Tibial nerve (tissue), 4 donors: ENCODE measurements at regions not wholly inside any gene's neighbourhood (a gene's known extent, or its start where the extent isn't known, plus 50 kb on each side); places are given as distances from the start of the nearest gene placed in this dataset.
"Not testable (repeated sequence)": the region's sequence is repeated elsewhere in the genome, so short reads cannot be mapped to it uniquely, and the experiment has no call there.

Experiments used
- DNase-seq, 2 donors: peaks; one replicate each; pipeline ENCODE4 v3.0.0-alpha.2; 2019; ENCODE audit warnings: low spot score in 2 of 2
- H3K27ac ChIP-seq, 4 donors: fragments of 200-600 bp; sonication (generic) in 3 of 4; one replicate each; pipeline ENCODE4 v1.5.1; 2017 to 2019; ENCODE audit warnings: mild to moderate bottlenecking in 1 of 4
- H3K27me3 ChIP-seq, 2 donors: fragments of 200-600 bp; sonication (generic) in 1 of 2; one replicate each; pipeline versions ENCODE4 v1.5.1 to v1.6.0; 2017 to 2019
- H3K36me3 ChIP-seq, 3 donors: fragments of 200-600 bp; sonication (generic); one replicate each; pipeline ENCODE4 v1.5.1; 2018 to 2019
- H3K4me1 ChIP-seq, 4 donors: fragments of 200-600 bp; sonication (generic) in 3 of 4; one replicate each; pipeline ENCODE4 v1.5.1; 2017 to 2019
- H3K4me3 ChIP-seq, 4 donors: fragments of 200-600 bp; sonication (generic) in 3 of 4; one replicate each; pipeline ENCODE4 v1.5.1; 2017 to 2019; ENCODE audit warnings: mild to moderate bottlenecking in 1 of 4, moderate library complexity in 1 of 4
- H3K9me3 ChIP-seq, 4 donors: fragments of 200-600 bp; sonication (generic) in 3 of 4; one replicate each; pipeline ENCODE4 v1.5.1; 2017 to 2019
- CTCF ChIP-seq, 5 experiments: fragments of 200-600 bp in 3 of 5; fragments of 450-650 bp in 2 of 5; sonication (generic) in 3 of 5; IDR thresholded peaks; one replicate each; pipeline ENCODE4 v1.5.1; 2016 to 2019; ENCODE audit warnings: antibody characterized with exemption in 5 of 5, mild to moderate bottlenecking in 3 of 5, moderate library complexity in 2 of 5
- EP300 ChIP-seq, 2 donors: sonication (generic); formaldehyde crosslinking; IDR thresholded peaks; one replicate each; pipeline ENCODE4 v1.6.1; 2017; ENCODE audit warnings: antibody characterized with exemption in 2 of 2, mild to moderate bottlenecking in 1 of 2
- POLR2A ChIP-seq, 2 donors: fragments of 450-650 bp; IDR thresholded peaks; one replicate each; pipeline ENCODE4 v1.6.1; 2017; ENCODE audit warnings: antibody characterized with exemption in 2 of 2, mild to moderate bottlenecking in 2 of 2, moderate library complexity in 2 of 2
- WGBS, 2 donors: methylation state at CpG; one replicate each; pipeline ENCODE4 v1.1.5; 2018; 5-methylcytosine and 5-hydroxymethylcytosine counted together

- no peaks in the 10 kb centered on the region for H3K36me3 ChIP-seq
- no peaks in the 10 kb centered on the region for H3K9me3 ChIP-seq
- no peaks in the 10 kb centered on the region for H3K4me1 ChIP-seq
- no peaks in the 10 kb centered on the region for H3K27me3 ChIP-seq
- no peak for DNase-seq
- 63 to 71% methylated on average over 2 of the region's 2 CpGs for WGBS, 2 donors
- no peak overlapping the region for H3K4me3 ChIP-seq
- no peak overlapping the region for H3K27ac ChIP-seq
- TF ChIP-seq CTCF (IDR thresholded peaks at IDR 0.05) (no peak), POLR2A (IDR thresholded peaks at IDR 0.05) (no peak), EP300 (IDR thresholded peaks at IDR 0.05) (no peak)
These were observed 310.4 kb downstream of the ZNF674 start for GRCh38 chrX:46234775-46235174.

- no peak for DNase-seq
- no peak overlapping the region for H3K4me3 ChIP-seq
- TF ChIP-seq POLR2A (IDR thresholded peaks at IDR 0.05) = no peak
- TF ChIP-seq EP300 (IDR thresholded peaks at IDR 0.05) = no peak
- no peak for TF ChIP-seq CTCF (IDR thresholded peaks at IDR 0.05)
- H3K27ac ChIP-seq = no peak overlapping the region
- 89 to 95% methylated on average over 6 of the region's 6 CpGs for WGBS, 2 donors
- no peaks in the 10 kb centered on the region for H3K9me3 ChIP-seq
- no peaks in the 10 kb centered on the region for H3K27me3 ChIP-seq
- no peaks in the 10 kb centered on the region for H3K36me3 ChIP-seq
- H3K4me1 ChIP-seq = no peaks in the 10 kb centered on the region
These were observed 316.8 kb downstream of the ZNF674 start for GRCh38 chrX:46228389-46228788.

- no peak for DNase-seq
- Histone ChIP-seq H3K27me3 (no peaks in the 10 kb centered on the region), H3K36me3 (no peaks in the 10 kb centered on the region), H3K9me3 (no peaks in the 10 kb centered on the region), H3K4me1 (no peaks in the 10 kb centered on the region), H3K4me3 (no peak overlapping the region), H3K27ac (no peak overlapping the region)
- WGBS, 2 donors = 94 to 100% methylated on average over 1 of the region's 1 CpG
- TF ChIP-seq POLR2A (IDR thresholded peaks at IDR 0.05) (no peak), CTCF (IDR thresholded peaks at IDR 0.05) (no peak), EP300 (IDR thresholded peaks at IDR 0.05) (no peak)
These were observed 318.8 kb downstream of the ZNF674 start for GRCh38 chrX:46226422-46226821.

GRCh38 chrX:46223499-46223898, 321.7 kb downstream of the ZNF674 start:
- not testable (repeated sequence) for H3K4me1 ChIP-seq, H3K9me3 ChIP-seq, DNase-seq, H3K36me3 ChIP-seq, H3K27ac ChIP-seq, H3K27me3 ChIP-seq, H3K4me3 ChIP-seq

GRCh38 chrX:46220822-46221221, 324.4 kb downstream of the ZNF674 start:
- no peaks in the 10 kb centered on the region for H3K9me3 ChIP-seq
- 73 to 92% methylated on average over 3 of the region's 3 CpGs for WGBS, 2 donors

More at GRCh38 chrX:46220822-46221221, 324.4 kb downstream of the ZNF674 start:
- Histone ChIP-seq H3K27ac (no peak overlapping the region), H3K4me3 (no peak overlapping the region), H3K4me1 (no peaks in the 10 kb centered on the region), H3K27me3 (peaks cover 0 to 9% of the 10 kb centered on the region in 2 donors), H3K36me3 (no peaks in the 10 kb centered on the region)
- no peak for DNase-seq
- TF ChIP-seq CTCF (IDR thresholded peaks at IDR 0.05) (no peak), POLR2A (IDR thresholded peaks at IDR 0.05) (no peak), EP300 (IDR thresholded peaks at IDR 0.05) (no peak)
